ENCODE measurements at regions not wholly inside any gene's neighbourhood (a gene's known extent, or its start where the extent isn't known, plus 50 kb on each side); places are given as distances from the start of the nearest gene placed in this dataset.

DNA sequence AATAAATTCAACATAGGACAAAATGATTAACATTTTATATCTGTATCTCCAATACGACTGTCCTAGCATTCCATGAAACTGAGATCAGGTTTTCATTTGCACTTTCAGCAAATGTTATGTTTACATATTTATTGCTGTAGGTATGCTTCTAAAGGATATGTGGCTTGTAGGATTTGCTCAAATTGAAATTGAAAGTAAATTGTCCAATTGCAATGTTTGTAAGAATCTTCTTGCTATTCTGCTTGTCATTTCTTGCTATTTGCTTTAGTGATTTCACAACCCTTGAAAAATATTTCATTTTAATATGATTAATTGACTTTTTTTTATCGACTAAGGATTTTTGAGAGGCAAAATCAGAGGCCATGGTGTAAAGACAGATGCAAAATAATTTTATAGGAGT is 904.2 kb upstream of the RAG2 start:
- H3K9me3 ChIP-seq (ENCODE audit: low read length): peaks cover 24% of the 10 kb centered on the region
- H3K36me3 ChIP-seq (ENCODE audit: insufficient read depth, low read length): no peaks in the 10 kb centered on the region
- no peak overlapping the region for H3K9ac ChIP-seq (ENCODE audit: low read length)
- H3K4me3 ChIP-seq (ENCODE audit: low read length): no peak overlapping the region
- no peaks in the 10 kb centered on the region for H4K20me1 ChIP-seq (ENCODE audit: insufficient read depth, low read depth, low read length)
- H3K79me2 ChIP-seq (ENCODE audit: low read length): no peaks in the 10 kb centered on the region
- H2AFZ ChIP-seq (ENCODE audit: low read length): no peak overlapping the region
- no peaks in the 10 kb centered on the region for H3K27me3 ChIP-seq (ENCODE audit: low read length)
- H3K9me2 ChIP-seq (replicated peaks; ENCODE audit: insufficient read depth, low read length): no peaks in the 10 kb centered on the region
- H3K4me1 ChIP-seq (ENCODE audit: low read length): no peaks in the 10 kb centered on the region
- no peak overlapping the region for H3K27ac ChIP-seq (ENCODE audit: low read length)
- no peak for DNase-seq
- no peak overlapping the region for H3K4me2 ChIP-seq (ENCODE audit: low read depth, low read length, poor library complexity, severe bottlenecking)

DNA sequence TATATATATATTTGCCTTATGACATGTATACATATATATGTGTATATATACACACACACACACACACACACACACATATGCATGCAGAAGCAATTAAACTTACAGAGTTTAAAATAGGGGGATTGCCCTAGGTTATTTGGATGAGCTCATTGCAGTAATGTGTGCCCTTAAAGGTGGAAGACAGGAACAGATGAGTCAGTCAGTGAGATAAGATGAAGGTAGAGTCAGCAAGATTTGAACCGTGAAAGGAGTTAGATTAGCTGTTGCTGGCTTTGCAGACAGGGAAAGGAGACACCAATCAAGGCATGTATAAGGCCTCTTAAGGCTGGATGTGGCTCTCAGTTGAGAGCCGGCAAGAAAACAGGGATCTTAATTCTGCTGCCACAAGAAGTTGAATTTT is 902.4 kb upstream of the RAG2 start:
- no peaks in the 10 kb centered on the region for H3K27me3 ChIP-seq (ENCODE audit: low read length)
- H3K79me2 ChIP-seq (ENCODE audit: low read length): no peaks in the 10 kb centered on the region
- no peak for DNase-seq
- H3K36me3 ChIP-seq (ENCODE audit: insufficient read depth, low read length): no peaks in the 10 kb centered on the region
- no peak overlapping the region for H2AFZ ChIP-seq (ENCODE audit: low read length)
- H3K9me3 ChIP-seq (ENCODE audit: low read length): peaks cover 27% of the 10 kb centered on the region
- no peaks in the 10 kb centered on the region for H3K9me2 ChIP-seq (replicated peaks; ENCODE audit: insufficient read depth, low read length)
- no peak overlapping the region for H3K9ac ChIP-seq (ENCODE audit: low read length)
- no peak overlapping the region for H3K4me3 ChIP-seq (ENCODE audit: low read length)
- H3K4me1 ChIP-seq (ENCODE audit: low read length): no peaks in the 10 kb centered on the region
- H3K4me2 ChIP-seq (ENCODE audit: low read depth, low read length, poor library complexity, severe bottlenecking): no peak overlapping the region
- no peaks in the 10 kb centered on the region for H4K20me1 ChIP-seq (ENCODE audit: insufficient read depth, low read depth, low read length)
- H3K27ac ChIP-seq (ENCODE audit: low read length): no peak overlapping the region

DNA sequence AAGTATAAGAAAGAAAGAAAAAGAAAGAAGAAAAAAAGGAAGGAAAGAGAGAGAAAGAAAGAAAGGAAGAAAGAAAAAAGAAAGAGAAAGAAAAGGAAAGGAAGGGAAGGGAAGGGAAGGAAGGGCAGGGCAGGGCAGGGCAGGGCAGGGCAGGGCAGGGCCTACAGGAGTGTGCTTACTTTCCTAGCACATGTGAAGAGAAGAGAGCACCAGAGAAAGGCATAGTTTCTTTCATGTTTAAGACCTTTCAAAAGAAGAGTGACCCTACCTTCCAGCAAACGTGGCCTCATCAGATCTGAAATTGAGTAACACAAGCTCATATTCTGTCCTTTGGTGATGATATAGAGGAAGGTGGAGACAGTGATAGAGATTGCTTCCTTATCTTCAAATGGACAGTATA is 899.3 kb upstream of the RAG2 start:
- Histone ChIP-seq H3K9me2 (replicated peaks; ENCODE audit: insufficient read depth, low read length) (no peaks in the 10 kb centered on the region), H3K4me2 (ENCODE audit: low read depth, low read length, poor library complexity, severe bottlenecking) (no peak overlapping the region), H3K27ac (ENCODE audit: low read length) (no peak overlapping the region), H3K9me3 (ENCODE audit: low read length) (peaks cover 32% of the 10 kb centered on the region), H3K4me1 (ENCODE audit: low read length) (no peaks in the 10 kb centered on the region), H4K20me1 (ENCODE audit: insufficient read depth, low read depth, low read length) (no peaks in the 10 kb centered on the region), H2AFZ (ENCODE audit: low read length) (no peak overlapping the region), H3K9ac (ENCODE audit: low read length) (no peak overlapping the region), H3K36me3 (ENCODE audit: insufficient read depth, low read length) (no peaks in the 10 kb centered on the region), H3K79me2 (ENCODE audit: low read length) (no peaks in the 10 kb centered on the region), H3K4me3 (ENCODE audit: low read length) (no peak overlapping the region), H3K27me3 (ENCODE audit: low read length) (no peaks in the 10 kb centered on the region)
- DNase-seq: no peak

DNA sequence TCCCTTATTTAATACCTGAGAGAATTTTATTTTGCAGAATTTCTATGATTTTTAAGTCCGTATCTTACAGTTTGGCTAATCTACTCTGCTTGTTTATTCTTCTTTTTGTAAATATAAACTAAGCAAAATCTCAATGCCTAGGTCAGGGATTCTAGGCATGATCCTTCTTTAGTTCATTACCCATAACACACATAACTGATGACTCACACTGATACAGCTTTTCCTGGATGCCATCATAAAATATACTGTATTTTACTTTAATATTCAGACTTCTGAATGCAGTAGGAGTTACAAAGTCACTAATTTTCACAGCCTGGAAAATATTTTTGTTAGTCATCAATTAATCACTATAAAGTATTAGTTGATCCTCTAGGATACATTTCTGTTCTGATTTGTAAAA is 898.2 kb upstream of the RAG2 start:
- H2AFZ ChIP-seq (ENCODE audit: low read length): no peak overlapping the region
- H3K4me1 ChIP-seq (ENCODE audit: low read length): no peaks in the 10 kb centered on the region
- H3K4me3 ChIP-seq (ENCODE audit: low read length): no peak overlapping the region
- H4K20me1 ChIP-seq (ENCODE audit: insufficient read depth, low read depth, low read length): no peaks in the 10 kb centered on the region
- no peak for DNase-seq
- no peaks in the 10 kb centered on the region for H3K9me2 ChIP-seq (replicated peaks; ENCODE audit: insufficient read depth, low read length)
- peaks cover 29% of the 10 kb centered on the region for H3K9me3 ChIP-seq (ENCODE audit: low read length)
- no peaks in the 10 kb centered on the region for H3K79me2 ChIP-seq (ENCODE audit: low read length)
- no peak overlapping the region for H3K4me2 ChIP-seq (ENCODE audit: low read depth, low read length, poor library complexity, severe bottlenecking)
- no peaks in the 10 kb centered on the region for H3K36me3 ChIP-seq (ENCODE audit: insufficient read depth, low read length)
- H3K9ac ChIP-seq (ENCODE audit: low read length): no peak overlapping the region
- H3K27ac ChIP-seq (ENCODE audit: low read length): no peak overlapping the region
- H3K27me3 ChIP-seq (ENCODE audit: low read length): no peaks in the 10 kb centered on the region

DNA sequence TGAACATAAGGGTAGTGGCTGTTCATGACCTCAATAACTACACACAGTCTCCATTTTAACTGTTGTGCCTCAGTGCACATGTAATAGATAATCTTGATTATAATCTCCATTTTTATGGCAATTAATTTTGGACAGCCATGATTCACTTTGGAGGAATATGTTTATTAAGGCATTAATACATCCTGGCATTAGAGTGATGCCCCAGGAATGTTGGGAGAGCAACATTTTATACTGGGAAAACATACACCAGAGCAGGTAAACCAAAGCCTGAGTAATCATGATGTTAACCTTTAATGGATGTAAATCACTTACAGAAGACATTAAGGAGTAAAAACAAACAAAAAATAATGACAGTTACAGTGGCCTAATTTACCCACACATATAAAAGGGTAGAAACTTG is 886.3 kb upstream of the RAG2 start:
- H3K4me1 ChIP-seq (ENCODE audit: low read length): no peaks in the 10 kb centered on the region
- no peak overlapping the region for H3K4me2 ChIP-seq (ENCODE audit: low read depth, low read length, poor library complexity, severe bottlenecking)
- DNase-seq: no peak

DNA sequence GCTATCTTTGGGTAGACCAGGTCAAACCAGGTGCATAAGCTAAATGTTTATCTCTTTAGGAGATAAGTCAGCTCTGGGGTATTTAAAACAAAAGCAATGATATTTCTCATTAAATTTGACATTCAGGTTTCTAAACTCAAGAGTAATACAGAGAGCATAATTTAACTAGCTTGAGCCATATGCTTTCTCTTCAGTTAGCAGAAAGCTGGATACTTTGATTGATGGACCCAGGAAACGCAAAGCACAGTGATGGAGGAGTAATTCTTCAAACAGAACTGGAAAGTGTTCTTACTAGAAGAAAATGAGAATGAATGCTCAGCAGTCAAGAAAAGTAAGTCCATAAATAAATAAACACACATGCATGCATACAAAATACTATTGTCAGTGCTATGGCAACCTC is 885.7 kb upstream of the RAG2 start:
- Histone ChIP-seq H2AFZ (ENCODE audit: low read length) (no peak overlapping the region), H3K27ac (ENCODE audit: low read length) (no peak overlapping the region), H3K9me2 (replicated peaks; ENCODE audit: insufficient read depth, low read length) (no peaks in the 10 kb centered on the region), H3K36me3 (ENCODE audit: insufficient read depth, low read length) (no peaks in the 10 kb centered on the region), H4K20me1 (ENCODE audit: insufficient read depth, low read depth, low read length) (no peaks in the 10 kb centered on the region), H3K9me3 (ENCODE audit: low read length) (peaks cover 24% of the 10 kb centered on the region), H3K79me2 (ENCODE audit: low read length) (no peaks in the 10 kb centered on the region), H3K4me1 (ENCODE audit: low read length) (no peaks in the 10 kb centered on the region), H3K4me3 (ENCODE audit: low read length) (no peak overlapping the region), H3K4me2 (ENCODE audit: low read depth, low read length, poor library complexity, severe bottlenecking) (no peak overlapping the region), H3K9ac (ENCODE audit: low read length) (no peak overlapping the region), H3K27me3 (ENCODE audit: low read length) (no peaks in the 10 kb centered on the region)
- DNase-seq: no peak

More for the DNA sequence above, 886.3 kb upstream of the RAG2 start:
- no peaks in the 10 kb centered on the region for H4K20me1 ChIP-seq (ENCODE audit: insufficient read depth, low read depth, low read length)
- H3K27ac ChIP-seq (ENCODE audit: low read length): no peak overlapping the region
- H3K79me2 ChIP-seq (ENCODE audit: low read length): no peaks in the 10 kb centered on the region
- H3K36me3 ChIP-seq (ENCODE audit: insufficient read depth, low read length): no peaks in the 10 kb centered on the region
- no peaks in the 10 kb centered on the region for H3K9me2 ChIP-seq (replicated peaks; ENCODE audit: insufficient read depth, low read length)
- H3K9ac ChIP-seq (ENCODE audit: low read length): no peak overlapping the region
- no peaks in the 10 kb centered on the region for H3K27me3 ChIP-seq (ENCODE audit: low read length)
- peaks cover 24% of the 10 kb centered on the region for H3K9me3 ChIP-seq (ENCODE audit: low read length)
- no peak overlapping the region for H2AFZ ChIP-seq (ENCODE audit: low read length)
- H3K4me3 ChIP-seq (ENCODE audit: low read length): no peak overlapping the region

GRCh38 chr11:37474889-37475288 is 876.9 kb upstream of the RAG2 start:
- H4K20me1 ChIP-seq (ENCODE audit: insufficient read depth, low read depth, low read length): no peaks in the 10 kb centered on the region

DNA sequence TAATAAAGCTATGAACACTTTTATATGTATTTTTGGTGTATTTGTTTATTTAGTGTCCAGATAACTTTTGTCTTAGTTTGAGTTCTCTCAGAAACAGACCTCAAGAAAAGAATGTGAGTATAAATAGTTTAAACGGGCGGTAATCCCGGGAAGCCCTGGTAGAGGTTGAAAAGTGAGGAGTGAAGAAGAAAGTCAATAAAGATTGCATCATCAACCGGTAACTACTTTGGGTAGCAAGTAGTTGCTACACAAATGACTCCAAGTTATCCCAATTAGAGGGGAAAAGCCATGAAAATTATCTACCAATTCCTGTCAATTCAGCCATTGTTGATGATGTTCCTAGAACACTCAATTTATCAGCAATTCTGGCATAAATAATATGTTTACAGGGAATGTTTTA is 870.3 kb upstream of the RAG2 start:
- no peaks in the 10 kb centered on the region for H3K79me2 ChIP-seq (ENCODE audit: low read length)
- no peak overlapping the region for H2AFZ ChIP-seq (ENCODE audit: low read length)
- H3K9me3 ChIP-seq (ENCODE audit: low read length): peaks cover 33% of the 10 kb centered on the region
- DNase-seq: no peak
- no peaks in the 10 kb centered on the region for H4K20me1 ChIP-seq (ENCODE audit: insufficient read depth, low read depth, low read length)
- H3K9me2 ChIP-seq (replicated peaks; ENCODE audit: insufficient read depth, low read length): no peaks in the 10 kb centered on the region
- H3K4me1 ChIP-seq (ENCODE audit: low read length): no peaks in the 10 kb centered on the region
- no peak overlapping the region for H3K27ac ChIP-seq (ENCODE audit: low read length)
- no peaks in the 10 kb centered on the region for H3K27me3 ChIP-seq (ENCODE audit: low read length)
- H3K36me3 ChIP-seq (ENCODE audit: insufficient read depth, low read length): no peaks in the 10 kb centered on the region
- H3K4me2 ChIP-seq (ENCODE audit: low read depth, low read length, poor library complexity, severe bottlenecking): no peak overlapping the region
- no peak overlapping the region for H3K9ac ChIP-seq (ENCODE audit: low read length)
- H3K4me3 ChIP-seq (ENCODE audit: low read length): no peak overlapping the region

More at GRCh38 chr11:37474889-37475288, 876.9 kb upstream of the RAG2 start:
- Histone ChIP-seq H3K9me2 (replicated peaks; ENCODE audit: insufficient read depth, low read length) (no peaks in the 10 kb centered on the region), H2AFZ (ENCODE audit: low read length) (no peak overlapping the region), H3K4me2 (ENCODE audit: low read depth, low read length, poor library complexity, severe bottlenecking) (no peak overlapping the region), H3K27ac (ENCODE audit: low read length) (no peak overlapping the region), H3K36me3 (ENCODE audit: insufficient read depth, low read length) (no peaks in the 10 kb centered on the region), H3K27me3 (ENCODE audit: low read length) (no peaks in the 10 kb centered on the region), H3K79me2 (ENCODE audit: low read length) (no peaks in the 10 kb centered on the region), H3K9ac (ENCODE audit: low read length) (no peak overlapping the region), H3K4me1 (ENCODE audit: low read length) (no peaks in the 10 kb centered on the region), H3K4me3 (ENCODE audit: low read length) (no peak overlapping the region), H3K9me3 (ENCODE audit: low read length) (peaks cover 11% of the 10 kb centered on the region)
- no peak for DNase-seq

DNA sequence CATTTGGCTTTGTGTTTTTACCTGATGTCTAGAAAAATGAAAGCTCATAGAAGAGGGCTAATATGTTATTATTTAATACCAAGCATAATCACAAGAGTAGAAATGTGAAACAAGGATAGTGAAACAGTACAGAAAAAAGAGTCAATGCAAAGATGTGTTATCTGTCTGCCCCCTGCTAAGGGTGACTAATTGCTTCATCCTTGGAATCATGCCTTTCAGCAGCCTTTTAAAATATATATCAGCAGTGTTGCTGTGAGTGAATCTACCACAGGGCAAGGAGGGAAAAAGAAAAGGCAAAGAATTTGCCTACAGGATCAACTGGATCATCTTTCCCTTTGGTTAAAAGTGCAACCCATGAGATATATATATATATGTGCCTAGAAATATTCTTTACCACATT is 867.2 kb upstream of the RAG2 start:
- no peak overlapping the region for H3K4me2 ChIP-seq (ENCODE audit: low read depth, low read length, poor library complexity, severe bottlenecking)
- no peaks in the 10 kb centered on the region for H3K27me3 ChIP-seq (ENCODE audit: low read length)
- no peak overlapping the region for H3K9ac ChIP-seq (ENCODE audit: low read length)
- H3K4me3 ChIP-seq (ENCODE audit: low read length): no peak overlapping the region
- H2AFZ ChIP-seq (ENCODE audit: low read length): no peak overlapping the region
- H3K27ac ChIP-seq (ENCODE audit: low read length): no peak overlapping the region
- no peak for DNase-seq
- H3K36me3 ChIP-seq (ENCODE audit: insufficient read depth, low read length): no peaks in the 10 kb centered on the region
- peaks cover 35% of the 10 kb centered on the region for H3K9me3 ChIP-seq (ENCODE audit: low read length)
- H3K9me2 ChIP-seq (replicated peaks; ENCODE audit: insufficient read depth, low read length): no peaks in the 10 kb centered on the region
- H3K79me2 ChIP-seq (ENCODE audit: low read length): no peaks in the 10 kb centered on the region
- no peaks in the 10 kb centered on the region for H4K20me1 ChIP-seq (ENCODE audit: insufficient read depth, low read depth, low read length)
- no peaks in the 10 kb centered on the region for H3K4me1 ChIP-seq (ENCODE audit: low read length)
